GM21786 (cell line): ENCODE measurements at regions not wholly inside any gene's neighbourhood (a gene's known extent, or its start where the extent isn't known, plus 50 kb on each side); places are given as distances from the start of the nearest gene placed in this dataset.

Experiments
- ATAC-seq: cut with Tn5 transposase; IDR thresholded peaks from one replicate; pipeline ENCODE4 v1.9.1; 2021; ENCODE audit not compliant: unreplicated experiment

DNA sequence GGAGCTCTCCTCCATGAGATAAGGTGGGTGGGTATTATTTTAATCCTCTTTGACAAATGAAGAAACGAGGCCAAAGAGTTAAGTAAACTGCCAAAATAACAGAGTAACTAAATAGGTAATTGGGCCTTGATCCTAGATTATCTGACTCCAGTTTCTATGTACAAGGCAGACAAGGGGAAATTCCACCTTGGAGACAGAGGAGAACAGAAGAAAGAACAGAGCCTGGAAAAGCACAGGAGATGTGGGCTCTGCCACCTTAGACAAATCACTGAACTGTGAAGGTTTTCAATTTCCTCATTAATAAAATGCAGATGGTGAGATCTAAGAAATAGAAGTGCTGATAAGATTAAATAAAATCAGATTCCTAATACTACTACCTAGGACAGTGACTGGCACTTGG is 310.2 kb upstream of the TLE3 start:
- no peak for ATAC-seq

DNA sequence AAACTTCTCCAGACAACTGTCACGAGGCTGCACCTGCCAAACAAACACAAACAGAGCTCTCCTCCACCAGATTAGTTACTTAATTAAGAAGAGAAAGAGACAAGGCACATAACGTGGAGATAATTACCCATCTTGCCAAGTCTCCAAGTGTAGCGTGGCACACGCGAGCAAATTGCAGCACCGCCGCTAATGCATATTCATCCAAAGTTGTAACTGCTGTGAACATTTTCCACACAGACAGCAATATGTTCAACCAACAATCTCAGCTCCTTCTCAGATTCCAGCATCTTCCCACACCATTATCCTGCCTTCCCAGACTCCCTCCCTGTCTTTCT is 309.6 kb upstream of the TLE3 start:
- ATAC-seq = no peak

DNA sequence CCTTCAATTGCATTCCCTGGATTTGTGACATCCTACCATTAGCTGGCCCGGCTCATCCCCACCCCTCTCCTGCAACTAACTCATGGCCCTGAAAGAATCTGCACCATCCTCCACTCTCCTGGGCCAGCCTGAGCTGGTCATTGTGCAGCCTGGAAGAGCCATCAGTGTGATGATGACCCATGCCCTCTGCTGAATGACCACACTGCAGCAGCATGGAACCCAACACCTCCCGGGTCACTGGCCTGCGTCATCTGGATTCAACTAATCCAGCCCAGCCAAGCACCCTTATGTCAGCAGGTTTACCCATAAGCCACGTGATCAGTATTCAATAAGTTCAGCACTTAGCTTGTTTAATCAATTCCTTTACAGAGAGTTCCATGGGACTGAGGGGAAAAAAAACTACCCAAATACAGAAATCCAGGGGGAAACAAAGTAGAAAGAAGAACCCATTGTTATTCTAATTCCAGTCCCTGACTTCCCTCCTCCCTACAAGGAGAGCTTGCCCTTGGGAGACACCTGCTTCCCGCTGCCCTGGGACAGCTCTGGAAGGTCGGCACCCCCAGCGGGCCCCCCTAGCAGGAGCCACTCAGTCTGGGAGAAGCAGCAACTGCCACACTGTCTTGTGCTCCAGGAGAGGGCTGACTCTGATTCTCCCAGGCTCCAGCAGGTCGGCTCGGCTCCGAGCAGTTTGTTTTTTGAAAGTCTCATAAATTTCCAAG is 309.1 kb upstream of the TLE3 start:
- no peak for ATAC-seq

DNA sequence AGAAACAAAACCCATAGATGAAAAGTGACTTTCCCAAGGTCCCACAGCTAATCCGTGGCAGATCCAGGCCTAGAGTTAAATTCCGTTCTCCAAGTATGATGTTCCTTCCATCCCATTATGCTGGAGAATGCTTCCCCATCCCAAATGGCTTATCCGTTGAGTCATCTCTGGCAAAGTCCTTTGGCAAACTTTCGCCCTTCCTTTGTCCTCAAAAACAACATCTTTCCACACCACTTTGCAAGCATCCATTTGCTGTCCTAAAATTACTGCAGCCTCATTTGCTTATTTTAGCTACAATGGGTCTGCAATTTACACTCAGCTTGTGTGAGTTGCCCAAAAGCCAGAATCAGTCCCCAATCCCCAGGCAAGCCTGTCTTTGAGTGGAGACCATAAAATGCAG is 304.0 kb upstream of the TLE3 start:
- no peak for ATAC-seq

DNA sequence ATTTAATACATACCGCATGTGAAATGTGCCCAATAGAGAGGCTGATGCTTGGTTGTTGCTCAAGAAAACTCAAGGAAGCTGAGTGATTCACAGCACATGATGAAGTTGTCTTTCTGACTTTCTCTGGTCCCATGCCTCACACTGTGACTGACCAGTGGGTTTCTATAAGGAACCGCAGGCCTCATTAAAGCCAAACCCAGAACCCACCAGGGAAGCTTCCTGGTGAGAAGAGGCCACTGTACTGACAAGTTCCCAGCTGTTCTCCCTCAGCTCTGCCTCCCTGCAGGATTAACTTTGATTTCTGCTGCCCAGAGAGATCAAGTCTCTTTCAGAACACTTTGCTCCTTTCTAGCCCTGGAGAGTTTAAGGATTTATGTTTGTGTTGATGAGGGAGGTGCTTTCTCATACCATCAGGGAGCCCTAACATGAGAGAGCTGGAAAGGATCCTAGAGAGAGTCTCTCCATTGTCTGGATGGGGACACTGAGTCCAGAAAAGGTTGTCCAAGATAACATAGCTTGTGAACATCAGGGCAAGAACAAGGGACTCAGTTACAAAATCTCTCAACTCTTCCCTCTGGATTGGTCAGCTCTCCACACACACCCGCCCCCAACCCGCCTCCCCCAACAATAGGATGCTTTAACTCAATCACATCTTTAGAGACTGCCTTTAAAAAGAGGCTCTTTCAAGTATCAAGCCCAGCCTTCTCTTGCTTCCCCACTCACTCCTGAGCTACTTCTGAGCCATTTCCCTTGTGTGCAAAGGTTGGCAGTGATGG is 303.2 kb upstream of the TLE3 start:
- ATAC-seq = no peak

DNA sequence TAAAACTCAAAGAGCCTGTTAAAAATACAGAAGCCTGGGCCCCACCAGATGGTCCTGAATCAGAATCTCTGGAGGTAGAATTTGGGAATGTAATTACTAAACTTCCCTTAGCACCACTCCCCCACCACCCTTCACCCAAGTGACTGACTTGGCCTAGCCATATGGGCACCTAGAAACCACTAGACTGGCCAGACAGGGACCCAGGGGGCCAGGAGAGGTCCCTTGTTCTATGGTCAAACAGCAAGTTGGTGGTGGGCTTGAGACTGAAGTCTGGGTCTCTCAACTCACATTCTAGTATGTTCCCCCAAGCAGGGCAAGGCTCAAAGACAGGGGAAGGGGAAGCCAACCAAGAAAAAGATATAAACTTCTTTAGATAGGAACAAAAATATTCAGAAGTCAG is 301.5 kb upstream of the TLE3 start:
- ATAC-seq = no peak

DNA sequence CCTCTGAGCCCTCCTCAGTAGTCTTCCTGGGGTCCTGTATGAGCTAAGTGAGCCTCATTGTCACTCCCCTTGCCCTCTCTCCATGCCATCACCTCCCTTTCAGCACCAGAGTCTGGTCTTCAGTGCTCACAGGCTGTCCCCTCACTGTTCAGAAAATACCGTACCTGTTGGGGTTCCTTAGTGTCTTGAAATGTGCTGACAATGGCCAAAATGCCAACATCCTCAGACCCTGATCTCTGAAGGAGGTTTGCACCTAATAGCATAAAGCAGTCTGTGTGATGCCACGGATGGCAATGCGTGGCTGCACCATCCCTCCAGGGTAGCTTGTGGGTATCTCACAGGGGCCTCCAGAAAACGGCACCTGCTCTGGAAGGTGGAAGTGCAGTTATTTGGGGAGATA is 301.0 kb upstream of the TLE3 start:
- ATAC-seq = no peak

DNA sequence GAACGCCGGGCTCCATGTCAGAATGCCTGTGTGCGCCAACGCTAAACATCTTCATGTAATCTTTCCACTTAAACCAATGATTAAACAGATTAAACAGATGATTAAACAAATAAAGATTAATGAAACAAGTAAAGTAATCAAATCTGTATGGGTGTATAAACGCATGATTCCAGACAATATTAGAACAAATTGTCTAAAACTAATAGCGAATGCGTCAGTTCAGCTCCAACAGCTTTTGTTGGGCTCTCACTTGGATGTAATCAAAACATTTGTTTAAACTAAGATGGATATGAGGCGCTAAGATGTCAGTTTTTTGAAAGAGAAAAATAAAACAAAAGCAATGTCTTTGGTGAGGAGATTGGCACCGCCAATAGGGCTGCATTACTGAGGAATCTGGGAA is 299.1 kb upstream of the TLE3 start:
- ATAC-seq = no peak

DNA sequence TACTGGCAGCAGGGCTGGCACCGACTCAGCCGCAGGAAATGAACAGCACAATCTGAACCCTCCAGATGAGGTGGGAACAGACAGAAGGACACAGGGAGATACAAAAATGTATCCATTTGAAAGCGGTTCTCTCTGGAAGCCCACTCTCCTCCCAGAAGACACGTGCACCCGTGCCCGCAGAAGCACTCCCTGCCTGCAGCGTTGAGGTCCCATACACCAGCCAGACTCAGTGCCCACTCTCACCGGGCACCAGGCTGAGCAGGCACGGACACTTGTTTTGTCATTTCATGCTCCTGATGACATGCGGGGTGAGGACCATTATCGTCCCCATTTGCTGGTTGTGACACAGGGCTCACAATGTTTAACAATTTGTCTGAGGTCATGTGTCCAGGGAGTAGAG is 297.4 kb upstream of the TLE3 start:
- no peak for ATAC-seq

DNA sequence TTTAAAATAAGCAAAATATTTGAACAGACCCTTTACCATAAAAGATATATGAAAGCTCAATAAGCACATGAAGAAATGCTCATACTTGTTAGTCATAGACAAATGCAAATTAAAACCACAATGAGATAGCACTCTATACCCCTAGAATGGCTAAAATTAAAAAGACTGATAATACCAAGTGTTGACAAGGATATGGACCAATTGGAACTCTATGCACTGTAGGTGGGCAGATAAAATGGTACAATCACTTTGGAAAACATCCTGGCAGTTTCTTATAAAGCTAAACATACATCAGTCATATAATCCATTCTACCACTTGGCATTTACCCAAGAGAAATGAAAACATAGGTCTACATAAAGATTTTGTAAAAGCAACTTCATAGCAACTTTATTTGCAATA is 293.0 kb upstream of the TLE3 start:
- no peak for ATAC-seq

DNA sequence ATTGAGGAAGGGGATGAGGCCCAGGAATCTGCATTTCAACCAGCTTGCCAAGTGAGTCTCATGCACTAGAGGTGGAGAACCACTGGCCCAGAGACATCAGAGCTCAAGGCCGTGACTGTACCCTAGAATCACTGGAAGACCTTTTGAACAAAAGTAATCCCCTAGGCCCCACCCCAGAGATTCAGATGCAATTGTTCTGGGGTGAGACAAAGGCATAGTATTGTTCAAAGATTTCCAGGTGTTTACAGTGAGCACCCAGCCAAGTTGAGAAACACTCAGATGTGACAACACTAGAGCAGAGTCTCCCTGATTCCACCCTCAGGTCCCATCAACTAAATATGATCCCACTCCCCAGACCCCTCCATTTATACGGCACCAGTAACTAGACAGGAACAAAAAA is 290.3 kb upstream of the TLE3 start:
- no peak for ATAC-seq

DNA sequence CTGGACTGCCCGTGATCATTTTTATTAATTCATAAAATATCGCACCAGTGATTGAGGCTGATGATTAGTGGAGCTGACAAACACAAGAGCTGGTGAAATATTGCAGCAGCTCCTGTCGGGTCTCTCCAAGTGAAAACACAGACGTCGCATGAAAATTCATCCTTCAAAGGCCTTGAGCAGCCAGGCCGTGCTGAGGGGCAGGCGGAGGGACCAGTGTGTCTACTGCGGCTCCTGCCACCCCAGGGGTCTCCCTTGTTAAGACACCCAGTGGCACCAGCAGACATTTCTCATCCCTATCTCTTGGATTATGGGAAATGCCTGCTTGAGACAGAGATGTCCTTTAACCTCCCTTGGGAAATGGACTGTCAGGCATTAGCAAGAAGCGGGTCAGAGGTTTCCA is 289.4 kb upstream of the TLE3 start:
- no peak for ATAC-seq

DNA sequence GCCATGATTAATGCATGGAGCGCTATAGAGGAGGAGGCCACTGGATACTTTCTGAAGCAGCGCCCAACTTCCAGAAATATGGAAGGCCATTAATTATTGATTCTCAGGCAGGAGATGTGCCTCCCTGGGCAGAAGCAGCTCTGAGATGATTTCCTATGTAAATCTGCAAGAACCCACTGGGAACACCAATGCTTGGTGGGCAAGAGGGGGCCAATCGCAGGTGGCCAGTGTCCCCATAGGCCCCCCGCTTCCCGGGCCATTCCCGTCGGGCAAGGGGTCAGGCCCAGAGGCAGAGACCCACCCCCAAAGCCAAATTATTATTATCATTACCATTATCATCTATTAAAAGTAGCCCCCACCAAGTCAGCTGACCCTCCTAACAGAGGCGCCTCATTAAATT is 288.0 kb upstream of the TLE3 start:
- ATAC-seq = no peak

DNA sequence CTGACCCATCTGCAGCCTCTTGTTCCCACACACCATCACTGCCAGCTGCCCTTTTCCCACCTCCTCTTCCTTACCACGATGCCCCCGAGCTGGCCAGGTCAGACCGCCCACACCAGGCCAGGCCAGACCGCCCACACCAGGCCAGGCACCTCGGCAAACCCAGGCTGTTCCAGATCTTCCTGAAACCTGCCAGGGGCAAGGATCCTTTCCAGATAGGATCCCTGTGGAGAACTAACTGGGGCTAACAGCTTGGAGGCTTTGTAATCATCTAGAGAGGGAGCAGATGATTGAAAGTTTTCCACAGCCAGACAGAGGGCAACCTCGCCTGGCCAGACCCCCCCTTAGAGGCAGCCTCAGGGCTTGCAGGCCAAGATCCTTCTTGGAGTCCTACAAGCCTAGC is 287.3 kb upstream of the TLE3 start:
- no peak for ATAC-seq

DNA sequence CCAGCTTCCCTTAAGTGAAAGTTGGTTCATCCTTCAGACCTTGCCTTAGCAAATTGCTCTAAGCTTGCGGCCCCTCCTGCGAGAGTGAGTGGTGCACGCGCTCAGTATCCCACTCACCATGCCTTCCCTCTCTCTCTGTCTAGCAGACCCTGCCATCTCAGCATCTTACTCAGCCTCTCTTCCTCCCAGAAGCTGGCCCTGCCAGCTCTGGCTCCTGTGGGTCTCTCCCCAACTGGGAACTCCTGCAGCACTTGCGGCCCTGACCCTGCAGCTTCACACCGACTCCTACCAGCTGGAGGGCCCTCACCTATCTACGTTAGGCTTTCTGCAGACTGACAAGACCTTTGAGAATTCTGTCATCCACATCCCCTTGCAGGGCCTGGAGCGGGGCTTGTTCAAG is 286.1 kb upstream of the TLE3 start:
- no peak for ATAC-seq

DNA sequence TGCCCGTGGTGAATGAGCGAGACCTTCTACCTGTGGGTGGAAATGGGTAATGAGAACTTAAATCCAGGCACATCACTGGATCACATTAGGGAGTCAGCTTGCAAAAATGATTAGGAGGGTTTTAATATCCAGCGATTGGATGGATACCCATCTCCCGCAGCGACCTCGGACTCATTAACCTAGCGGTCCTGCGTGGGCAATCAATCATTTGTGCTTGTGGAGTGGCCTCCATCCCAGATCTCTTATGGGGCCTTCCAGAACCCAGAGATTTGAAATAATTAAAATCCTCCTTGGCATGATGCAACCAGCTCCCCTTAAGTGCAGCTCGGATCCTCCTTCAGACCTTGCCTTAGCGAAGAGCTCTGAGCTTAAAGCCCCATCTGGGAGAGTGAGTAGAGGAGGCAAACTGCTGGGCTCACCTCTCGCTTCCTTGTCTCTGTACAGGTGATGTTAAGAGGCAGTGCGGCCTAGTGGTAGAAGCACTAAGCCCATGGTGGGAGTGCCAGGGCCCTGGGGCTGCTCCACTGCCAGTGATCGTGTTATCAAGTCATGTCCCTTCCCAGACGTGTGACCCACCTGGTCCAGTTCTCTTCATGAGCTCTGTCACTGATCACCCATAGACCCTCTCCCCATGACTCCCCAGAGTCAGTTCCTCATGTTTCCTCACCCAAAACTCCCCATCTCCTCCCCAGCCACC is 285.2 kb upstream of the TLE3 start:
- no peak for ATAC-seq

DNA sequence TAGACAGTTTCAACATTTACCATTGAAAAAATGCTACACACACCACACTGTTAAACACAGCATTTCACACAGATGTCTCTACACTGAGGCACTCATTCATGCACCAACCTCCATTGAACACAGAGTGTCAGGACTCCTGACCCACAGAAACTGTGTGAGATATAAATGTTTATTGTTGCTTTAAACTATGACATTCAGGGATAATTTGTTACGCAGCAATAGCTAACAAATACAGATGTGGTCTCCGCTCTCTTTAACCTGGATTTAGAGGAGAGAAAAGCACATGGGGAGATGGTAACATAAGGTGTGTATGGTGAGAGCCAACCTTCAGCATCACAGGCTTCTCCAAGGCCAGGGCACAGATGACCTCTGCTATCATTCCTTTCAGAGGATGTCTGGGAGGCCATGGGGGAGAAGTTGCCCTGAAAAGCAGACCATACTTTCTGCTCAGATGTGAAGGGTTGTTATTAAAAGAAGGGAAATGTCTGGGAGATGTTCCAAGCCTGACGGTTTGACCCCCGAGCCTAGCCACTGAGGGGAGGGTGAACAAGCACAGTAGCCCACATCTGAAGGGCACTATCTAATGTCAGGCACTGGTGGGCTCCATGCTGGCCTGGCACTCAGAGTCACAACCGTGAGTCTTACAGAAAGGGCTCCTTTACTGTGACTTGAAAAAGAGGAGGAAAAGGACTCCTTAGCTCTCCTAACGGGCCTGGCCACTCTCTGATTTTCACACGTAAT is 284.5 kb upstream of the TLE3 start:
- no peak for ATAC-seq

DNA sequence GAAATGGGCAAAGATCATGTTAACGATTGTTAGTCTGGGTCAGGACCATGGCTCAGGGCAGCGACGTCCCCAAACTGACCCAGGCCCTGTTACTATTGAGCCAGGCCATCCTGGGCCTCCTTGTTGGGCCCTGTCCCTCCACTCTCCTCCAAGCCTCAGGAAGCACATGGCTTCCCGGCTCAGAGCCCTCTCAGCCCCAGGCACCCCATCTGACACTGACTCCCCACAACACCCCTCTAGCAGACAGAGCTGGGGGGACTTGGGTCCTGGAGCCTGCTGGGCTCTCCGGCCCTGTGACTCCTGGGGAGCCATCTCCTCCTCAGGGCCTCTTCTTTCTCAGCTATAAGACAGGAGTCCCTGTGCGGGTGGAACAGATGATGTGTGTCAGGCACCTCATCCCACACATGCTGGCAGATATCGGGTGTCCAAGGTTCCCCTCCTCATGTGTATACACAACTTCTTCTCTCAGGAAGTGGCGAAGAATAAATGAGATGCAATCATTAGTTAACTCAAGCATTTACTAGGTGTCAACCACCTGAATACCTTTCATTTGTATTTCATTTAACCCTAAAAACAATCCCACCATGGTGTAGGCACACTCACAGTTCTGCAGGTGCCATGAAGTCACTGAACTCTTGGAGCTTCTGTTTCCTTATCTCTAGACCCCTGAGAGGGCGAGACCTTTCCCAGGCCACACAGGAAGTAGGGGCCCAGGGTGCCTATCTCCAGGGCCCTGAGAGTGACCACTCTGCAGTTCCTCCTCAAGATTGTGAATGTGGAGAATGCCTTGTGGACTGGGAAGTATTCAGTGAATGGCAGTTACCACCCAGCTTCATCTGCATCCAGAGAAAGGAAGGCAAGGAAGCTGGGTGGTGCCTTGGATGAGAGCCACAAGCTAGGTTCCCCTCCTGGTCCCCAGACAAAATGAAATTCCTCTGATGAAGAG is 282.5 kb upstream of the TLE3 start:
- ATAC-seq = no peak

DNA sequence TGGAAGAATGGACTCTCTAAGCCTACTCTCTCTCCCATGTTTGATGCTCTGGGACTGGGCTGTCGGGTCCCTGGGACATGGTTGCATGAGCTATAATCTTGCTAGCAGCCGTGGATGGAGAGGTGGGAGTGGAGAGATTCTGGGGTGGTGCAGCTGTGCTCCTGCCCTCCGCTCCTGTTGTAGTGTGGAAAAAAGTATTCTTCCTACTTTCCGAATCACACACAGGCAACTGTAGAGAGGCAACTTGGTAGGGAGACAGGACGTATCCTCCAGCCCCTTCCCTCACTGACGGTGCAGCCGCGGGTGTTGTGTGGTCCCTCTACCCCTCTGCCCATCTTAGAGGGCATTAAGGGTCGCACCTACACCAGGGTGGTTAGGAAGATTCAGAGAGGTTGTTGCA is 281.4 kb upstream of the TLE3 start:
- ATAC-seq = no peak
